GM19035 (cell line): ENCODE measurements at regions not wholly inside any gene's neighbourhood (a gene's known extent, or its start where the extent isn't known, plus 50 kb on each side); places are given as distances from the start of the nearest gene placed in this dataset.
"Not testable (repeated sequence)": the region's sequence is repeated elsewhere in the genome, so short reads cannot be mapped to it uniquely, and the experiment has no call there.

Experiments used
- ATAC-seq: cut with Tn5 transposase; IDR thresholded peaks from one replicate; pipeline ENCODE4 v1.9.1; 2021; ENCODE audit not compliant: unreplicated experiment

DNA sequence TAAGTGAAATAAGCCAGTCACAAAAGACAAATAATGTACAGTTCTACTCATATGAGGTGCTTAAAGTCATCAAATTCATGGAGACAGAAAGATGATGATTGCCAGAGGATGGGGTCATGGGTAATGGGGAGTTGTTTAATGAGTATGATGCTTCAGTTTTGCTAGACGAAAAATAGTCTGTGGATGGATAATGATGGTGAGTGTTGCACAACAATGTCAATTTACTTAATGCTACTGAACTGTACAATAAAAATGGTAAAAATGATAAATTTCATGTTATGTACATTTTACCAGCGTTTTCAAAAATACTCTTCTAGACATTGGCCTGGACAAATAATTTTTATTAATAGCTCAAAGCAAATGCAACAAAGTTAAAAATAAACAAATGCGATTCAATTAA is 118.5 kb upstream of the KYNU start:
- ATAC-seq, result no peak

DNA sequence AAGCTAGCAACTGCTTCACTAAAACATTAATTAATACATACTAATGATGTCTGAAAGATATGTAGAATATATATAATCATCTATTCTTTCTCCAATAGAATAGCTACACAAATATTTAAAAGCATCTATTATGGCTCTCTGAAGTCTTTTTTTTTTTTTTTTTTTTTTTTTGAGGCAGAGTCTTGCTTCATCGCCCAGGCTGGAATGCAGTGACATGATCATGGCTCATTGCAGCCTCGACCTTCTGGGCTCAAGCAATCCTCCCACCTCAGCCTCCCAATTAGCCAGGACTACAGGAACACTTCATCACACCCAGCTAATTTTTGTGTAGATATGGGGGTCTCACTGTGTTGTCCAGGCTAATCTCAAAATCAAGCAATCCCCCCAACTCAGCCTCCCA is 120.4 kb upstream of the KYNU start:
- ATAC-seq, result no peak

DNA sequence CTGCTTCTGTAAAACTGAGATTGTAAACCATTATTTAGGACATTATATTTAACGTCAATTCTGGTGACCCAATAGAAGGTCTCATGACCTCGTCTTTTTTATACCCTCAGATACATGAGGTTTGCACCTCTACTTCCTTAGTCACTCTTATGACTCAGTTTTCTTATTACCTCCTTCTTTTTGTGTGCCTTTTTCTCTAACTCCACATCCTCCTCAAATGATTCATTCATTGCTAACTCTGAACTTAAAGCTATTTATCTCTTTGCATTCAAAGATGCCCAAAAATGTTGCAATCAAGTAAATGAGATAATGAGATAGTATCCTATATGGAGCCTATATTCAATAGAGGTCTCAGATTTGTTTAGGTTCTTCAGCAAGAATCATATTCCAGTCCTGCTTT is 121.0 kb upstream of the KYNU start:
- ATAC-seq, result no peak

DNA sequence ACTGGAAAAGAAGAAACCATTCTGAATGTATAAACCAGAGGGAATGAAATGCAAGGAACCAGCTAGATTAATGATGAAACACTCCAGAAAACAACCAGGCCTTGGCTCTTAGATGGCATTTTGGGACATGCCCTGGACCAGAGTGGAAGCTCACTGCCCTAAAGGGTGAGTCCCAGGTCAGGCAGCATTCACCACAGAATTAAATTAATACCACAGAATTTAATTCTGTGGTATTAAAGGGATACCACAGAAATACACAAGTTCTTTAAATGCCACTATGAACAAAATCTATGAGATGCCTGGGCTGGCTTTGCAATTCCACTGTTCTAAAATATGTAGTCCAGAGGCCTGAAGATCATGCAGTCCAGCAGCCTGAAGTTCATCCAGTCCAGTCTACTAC is 122.3 kb upstream of the KYNU start:
- no peak for ATAC-seq

DNA sequence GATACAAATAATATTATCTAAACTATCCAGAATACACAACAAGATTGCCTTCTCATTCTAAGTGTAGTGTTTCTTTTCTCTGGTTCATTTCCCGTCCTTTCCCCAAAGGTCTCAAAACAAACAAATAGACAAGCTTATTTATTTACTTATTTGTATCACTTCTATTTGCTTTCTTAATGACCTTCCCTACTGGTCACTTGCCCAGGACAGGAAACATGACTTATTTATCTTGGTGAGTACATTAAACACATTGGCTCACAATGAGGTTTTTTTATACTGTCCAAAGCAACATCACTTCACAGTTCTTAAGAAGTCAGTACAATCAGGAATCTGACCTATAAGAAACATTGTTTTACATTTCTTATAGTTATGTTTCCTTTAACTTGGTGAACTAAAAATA is 123.3 kb upstream of the KYNU start:
- ATAC-seq, result no peak

DNA sequence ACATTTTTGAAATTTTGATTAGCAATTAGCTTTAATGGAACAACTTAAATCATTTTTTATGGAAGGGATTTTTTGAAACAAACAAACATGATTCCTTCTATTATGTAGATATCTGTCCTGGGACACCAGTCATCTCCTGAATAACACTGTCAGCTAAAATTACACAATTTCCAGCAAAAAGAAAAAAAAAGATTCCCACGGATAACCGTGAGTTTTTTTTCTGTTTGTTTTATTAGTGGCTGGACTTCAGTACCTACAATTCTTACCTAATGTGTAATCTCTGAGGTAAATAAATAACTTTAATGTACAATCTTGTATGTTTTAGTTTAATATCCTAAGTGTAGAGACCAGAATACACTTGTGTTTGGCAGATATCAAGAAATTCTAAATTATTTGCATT is 126.6 kb upstream of the KYNU start:
- no peak for ATAC-seq

DNA sequence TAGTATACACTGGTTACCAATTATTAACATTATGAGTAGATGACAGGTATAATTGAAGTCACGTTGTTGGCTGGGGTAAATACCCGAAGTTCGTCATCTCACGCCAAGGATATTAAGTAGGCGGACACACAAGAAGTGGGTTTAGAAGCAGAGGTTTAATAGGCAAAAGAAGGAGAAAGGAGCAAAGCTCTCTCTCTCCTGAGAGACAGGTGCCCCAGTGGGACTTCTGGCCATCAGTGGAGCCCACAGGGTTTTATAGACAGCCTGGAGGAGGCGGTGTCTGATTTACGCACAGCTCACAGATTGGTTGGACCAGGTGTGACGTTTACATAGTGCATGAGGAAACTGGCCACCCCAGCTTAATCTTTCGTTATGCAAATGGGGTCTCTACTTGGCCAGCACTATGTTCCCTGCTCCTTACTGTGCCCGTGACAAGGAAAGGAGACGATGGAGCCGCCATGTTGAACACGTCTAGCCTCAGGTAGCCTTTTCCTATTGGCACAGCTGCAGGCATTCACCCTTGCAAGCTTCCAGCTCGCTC is 128.8 kb upstream of the KYNU start:
- ATAC-seq, result no peak

DNA sequence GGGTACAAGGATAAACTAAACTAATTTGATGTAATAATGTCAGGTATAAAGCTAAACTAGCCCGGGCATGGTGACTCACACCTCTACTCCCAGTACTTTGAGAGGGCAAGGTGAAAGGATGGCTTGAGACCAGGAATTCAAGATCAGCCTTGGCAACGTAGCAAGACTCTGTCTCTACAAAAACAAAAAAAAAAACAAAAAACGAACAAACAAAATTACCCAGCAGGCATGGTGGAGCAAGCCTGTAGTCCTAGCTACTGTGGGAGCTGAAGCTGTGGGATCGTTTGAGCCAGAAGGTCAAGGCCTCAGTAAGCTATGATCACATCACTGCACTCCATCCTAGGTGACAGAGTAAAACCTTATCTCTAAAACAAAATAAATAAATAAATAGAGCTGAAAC is 131.8 kb upstream of the KYNU start:
- no peak for ATAC-seq

DNA sequence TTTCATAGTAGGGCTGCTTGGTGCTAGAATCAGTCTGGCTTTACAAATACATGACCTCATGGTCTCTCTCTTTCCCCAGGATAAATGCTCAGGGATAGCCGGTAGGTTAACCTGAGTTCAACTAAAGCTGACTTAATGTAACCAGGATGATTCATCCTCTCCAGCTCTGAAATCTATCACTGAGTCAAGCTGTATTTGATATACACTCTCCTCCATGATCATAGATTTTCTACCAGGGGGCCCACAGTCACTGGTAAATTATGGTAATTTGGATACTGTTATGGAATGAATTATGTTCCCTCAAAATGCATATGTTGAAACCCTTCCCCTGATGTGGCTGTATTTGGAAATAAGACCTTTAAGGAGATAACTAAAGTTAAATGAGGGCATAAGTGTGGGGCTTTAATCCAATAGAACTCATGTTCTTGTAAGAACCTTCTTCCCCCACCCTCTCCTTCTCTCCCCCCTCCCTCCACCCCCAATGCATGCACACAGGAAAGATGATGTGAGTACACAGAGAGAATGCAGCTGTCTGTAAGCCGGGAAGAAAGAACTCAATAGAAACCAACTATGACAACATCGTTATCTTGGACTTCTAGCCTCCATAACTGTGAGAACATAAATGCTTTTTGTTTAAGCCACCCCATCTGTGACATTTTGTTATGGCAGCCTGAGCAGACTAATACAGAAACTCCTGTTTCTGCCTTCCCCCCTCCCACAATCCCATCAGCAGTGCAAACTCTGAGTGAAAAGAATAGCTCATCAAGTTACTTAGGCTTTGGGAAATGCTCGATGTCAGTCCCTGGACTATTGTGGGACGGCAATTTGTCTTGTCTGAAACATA is 134.9 kb upstream of the KYNU start:
- peak; percentile 21 for ATAC-seq

DNA sequence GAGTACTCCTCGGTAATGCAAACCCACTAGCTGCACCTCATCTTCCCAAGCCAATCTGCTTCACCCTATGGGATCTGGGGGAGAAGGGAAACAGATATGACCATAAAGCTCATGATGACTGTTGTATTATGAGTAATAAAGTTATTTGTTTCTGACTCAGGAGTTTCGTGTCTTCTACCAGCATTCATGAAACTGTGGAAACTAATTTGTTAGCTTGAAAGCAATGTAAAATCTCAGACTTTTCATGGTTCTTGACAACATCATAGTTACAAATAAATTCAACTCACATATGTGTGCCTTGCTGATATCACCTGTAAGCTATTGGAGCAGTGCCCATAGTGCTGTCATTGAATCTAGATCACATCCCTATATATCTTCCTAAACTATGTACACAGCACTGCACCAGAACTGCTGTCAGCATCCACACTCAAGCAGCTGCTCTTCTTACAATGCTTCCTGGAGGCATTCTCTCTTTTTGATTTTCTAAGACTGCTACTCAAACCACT is 135.6 kb upstream of the KYNU start:
- peak; percentile 73 for ATAC-seq

DNA sequence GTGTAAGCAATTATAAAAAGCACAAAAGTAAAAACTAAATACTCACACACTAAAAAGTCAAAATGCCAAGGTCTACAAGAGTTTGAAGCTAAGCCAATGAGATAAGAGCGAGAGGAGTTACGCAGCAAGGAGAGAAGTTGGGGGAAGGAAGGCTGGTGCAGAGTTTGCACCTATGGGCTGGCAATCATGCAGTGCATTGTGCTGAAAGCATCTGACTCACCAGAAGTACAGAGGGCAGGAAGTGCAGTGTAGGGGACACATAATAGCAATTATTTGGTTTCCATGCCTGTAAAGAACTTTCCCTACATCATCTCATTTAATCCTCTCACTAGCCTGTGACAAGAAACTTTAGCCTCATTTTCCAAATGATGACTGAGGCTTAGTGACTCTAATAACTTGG is 142.7 kb upstream of the KYNU start:
- ATAC-seq, result no peak

DNA sequence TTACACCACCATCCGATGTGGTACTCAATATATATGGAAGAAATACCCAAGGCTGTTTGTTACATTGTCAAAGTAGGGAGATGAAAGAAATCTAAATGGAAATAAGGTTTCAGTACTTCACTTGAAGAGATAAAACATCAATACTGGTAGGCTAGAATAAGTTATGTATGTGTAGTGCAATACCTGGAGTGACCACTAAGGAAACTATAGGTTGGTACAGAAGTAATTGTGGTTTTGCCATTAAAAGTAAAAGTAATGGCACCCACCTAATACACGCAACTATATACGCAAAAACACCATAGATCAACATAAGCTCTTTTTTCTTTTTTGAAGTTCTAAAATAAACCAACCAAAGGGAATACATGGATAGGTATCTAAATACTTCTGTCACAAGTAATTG is 143.2 kb upstream of the KYNU start:
- ATAC-seq, result no peak

DNA sequence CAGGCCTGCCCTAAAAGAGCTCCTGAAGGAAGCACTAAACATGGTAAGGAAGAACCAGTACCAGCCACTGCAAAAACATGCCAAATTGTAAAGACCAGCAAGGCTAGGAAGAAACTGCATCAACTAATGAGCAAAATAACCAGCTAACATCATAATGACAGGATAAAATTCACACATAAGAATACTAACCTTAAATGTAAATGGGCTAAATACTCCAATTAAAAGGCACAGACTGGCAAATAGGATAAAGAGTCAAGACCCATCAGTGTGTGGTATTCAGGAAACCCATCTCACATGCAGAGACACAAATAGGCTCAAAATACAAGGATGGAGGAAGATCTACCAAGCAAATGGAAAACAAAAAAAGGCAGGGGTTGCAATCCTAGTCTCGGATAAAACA is 147.7 kb upstream of the KYNU start:
- not testable (repeated sequence) for ATAC-seq

DNA sequence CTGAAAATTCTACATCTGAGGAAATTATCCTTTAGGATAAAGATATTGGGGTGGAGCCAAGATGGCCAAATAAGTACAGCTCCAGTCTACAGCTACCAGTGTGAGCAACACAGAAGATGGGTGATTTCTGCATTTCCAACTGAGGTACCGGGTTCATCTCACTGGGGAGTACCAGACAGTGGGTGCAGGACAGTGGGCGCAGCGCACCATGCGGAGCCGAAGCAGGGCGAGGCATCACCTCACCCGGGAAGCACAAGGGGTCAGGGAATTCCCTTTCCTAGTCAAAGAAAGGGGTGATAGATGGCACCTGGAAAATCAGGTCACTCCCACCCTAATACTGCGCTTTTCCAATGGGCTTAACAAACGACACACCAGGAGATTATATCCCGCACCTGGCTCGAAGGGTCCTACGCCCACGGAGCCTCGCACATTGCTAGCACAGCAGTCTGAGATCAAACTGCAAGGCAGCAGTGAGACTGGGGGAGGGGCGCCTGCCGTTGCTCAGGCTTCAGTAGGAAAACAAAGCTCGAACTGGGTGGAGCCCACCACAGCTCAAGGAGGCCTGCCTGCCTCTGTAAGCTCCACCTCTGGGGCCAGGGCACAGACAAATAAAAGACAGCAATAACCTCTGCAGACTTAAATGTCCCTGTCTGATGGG is 149.5 kb upstream of the KYNU start:
- not testable (repeated sequence) for ATAC-seq

DNA sequence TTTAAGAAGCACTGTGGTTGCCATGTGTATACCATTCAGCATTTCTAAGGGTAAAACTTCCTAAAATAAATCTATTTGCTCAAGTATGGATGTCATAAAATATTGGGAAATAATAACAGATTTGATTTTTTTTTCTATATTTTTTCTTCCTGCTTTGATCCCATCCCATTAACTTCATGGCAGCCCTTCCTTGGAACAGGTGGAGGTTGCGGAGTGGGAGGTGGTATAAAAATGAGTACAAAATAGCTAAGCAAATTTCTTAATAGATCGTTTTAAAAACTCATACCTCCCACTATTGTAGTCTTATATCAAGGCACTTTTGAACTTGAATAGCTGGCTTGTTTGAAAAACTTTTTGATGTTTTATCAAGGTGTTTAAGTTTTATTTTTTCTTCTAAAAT is 152.1 kb upstream of the KYNU start:
- peak; percentile 6 for ATAC-seq

DNA sequence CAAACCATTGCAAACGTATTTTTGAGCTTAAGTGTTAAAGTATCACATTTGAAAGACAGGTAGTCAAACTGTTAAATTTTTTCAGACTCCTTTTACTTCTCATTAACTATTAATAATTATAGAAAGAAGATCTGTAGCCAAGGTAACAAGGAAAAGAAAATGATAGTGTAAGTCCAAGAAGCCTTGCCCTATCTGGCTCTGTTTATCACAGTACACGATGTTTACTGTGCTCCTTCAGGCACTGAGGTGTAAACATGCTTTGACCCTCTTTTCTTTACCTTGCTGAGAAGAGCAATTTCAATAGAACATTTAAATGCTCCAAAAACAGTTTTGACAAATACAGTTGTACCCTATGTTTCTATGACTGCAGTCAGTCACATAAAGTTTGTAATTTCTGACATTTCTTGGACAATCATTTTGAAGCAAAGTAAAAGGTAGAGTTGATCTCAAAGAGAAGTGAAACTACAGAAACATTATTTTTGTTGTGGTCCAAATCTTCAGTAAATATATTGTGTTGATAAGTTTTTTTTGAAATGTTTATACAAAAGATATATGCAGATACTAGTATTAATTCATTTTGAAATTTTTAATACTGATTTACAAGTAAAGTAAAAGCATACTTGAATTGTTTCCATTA is 152.6 kb upstream of the KYNU start:
- peak; percentile 63 for ATAC-seq

DNA sequence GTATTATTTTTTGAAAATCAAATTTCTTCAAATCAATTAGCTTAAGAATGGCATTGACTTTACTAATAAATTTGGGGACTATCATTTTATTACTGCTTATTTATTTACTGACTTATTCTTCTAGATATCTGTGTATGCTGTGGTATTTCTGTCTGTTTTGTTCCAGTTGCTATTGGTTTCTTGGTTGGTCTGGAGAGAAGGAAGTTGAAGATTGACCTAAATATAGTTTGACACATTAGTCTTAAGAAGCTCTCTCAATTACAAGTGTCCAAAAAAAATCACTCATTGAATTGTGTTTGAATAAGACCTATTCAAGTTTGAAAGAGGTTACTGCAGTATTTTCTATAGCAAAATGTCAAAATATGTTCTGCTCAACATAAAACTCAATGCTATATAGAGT is 153.3 kb upstream of the KYNU start:
- ATAC-seq, result no peak

DNA sequence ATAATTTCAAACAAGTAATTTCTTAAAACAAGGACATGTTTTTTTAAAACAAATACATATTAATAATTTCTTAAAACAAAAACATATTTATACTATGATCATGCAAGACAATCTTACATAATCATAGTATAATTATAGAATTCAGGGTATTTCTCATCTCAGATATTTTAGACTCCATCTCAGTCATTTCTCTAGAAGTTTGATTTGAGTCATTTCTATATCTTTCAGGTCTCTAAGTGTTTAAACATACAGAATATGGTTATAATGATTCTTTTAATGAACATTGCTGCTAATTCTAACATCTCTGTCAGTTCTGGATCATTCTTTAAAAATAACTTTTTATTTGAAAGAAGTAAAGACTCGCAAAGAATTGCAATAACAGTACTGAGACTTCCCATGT is 154.2 kb upstream of the KYNU start:
- peak; percentile 39 for ATAC-seq

DNA sequence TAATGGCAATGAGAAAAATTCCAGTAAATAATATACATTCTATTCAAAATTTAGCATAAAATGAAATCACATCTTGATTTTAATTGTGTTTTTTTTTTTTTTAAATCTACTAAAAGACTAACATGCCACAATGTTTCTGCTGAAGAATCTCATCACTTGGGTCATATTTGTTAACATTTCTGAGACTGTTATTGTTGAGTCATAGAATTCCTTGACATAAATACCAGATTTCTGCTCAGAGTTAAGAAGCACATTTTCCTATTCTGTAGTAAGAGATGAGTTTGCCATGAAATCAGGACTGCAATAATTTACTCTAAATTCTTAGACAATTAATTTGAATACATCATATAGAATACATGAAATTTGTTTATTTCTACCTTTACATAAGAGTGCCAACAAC is 154.9 kb upstream of the KYNU start:
- ATAC-seq, result no peak

DNA sequence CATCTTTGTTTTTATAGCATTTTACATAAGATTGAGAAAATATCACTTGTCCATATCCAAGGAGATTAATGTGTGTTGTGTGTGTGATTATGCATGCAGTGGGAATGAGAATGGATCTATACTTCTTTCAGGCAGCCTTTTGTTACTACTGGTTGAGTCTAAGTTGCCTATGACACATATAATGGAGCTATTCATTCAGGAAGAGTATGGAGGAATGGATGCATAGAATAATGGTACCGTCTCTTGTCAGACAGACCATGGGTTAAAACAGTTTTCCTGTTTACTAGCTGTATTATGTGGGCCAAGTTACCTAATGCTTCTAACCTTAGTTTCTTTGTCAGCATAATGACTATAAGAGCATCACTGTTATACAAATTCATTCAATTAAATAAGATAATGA is 155.4 kb upstream of the KYNU start:
- no peak for ATAC-seq

DNA sequence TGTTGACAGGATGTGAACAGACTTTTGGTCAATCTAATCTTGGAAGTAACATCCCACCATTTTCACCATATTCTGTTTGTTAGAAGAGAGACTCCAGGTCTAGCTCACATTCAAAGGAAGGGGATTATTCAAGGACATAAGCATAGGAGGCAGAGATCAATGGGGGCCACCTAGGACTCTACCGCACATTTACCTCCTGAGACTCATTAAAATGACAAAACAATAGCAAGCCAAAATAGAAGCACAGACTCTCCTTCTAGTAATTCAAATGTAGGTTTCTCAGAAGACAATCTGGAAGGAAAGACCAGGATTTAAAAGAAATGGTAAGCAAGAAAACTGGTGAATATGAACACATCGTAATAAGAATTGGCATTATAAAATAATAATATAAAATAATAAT is 156.4 kb upstream of the KYNU start:
- ATAC-seq, result no peak
